HG03575 (cell line): ENCODE measurements at regions not wholly inside any gene's neighbourhood (a gene's known extent, or its start where the extent isn't known, plus 50 kb on each side); places are given as distances from the start of the nearest gene placed in this dataset.
"Not testable (repeated sequence)": the region's sequence is repeated elsewhere in the genome, so short reads cannot be mapped to it uniquely, and the experiment has no call there.

Experiments used
- ATAC-seq: cut with Tn5 transposase; IDR thresholded peaks from one replicate; pipeline ENCODE4 v1.9.1; 2021; ENCODE audit not compliant: unreplicated experiment, insufficient number of reproducible peaks, low FRiP score; ENCODE audit errors: extremely low read depth

- ATAC-seq = no peak
These were observed 415.1 kb upstream of the ADAMTSL1 start for GRCh38 chr9:18058564-18059442.

- ATAC-seq = no peak
These were observed 414.5 kb upstream of the ADAMTSL1 start for GRCh38 chr9:18059447-18059846.

DNA sequence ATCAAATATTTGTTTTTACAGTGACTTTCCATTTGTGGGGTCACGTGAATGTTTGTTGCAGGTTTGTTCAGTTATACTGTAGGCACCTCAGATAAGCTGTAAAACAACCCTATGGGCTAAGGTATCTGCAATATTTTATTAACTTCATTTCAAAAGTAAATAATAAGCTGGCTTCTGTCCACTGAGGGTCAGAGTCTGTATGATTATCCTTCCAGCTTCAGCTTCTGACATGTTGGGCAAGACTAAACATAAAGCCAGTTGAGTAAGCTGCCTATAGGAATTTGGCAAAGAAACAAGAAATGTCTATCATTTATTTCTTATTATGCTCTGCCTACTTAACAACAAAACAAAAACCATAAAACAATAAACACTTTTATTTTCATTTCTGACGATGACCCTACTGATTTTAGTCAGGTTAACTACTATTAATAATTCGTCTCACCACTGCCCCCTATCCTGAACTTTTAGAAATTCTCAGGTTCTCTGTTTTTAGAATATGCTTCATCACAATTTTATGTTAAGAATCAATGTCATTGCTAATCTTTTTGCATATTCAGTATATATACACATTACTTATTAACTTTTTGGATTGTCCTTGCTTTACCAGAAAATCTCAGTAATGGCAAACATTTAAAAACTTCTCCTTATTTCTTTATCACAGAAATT lies 413.6 kb upstream of the ADAMTSL1 start:
- ATAC-seq = no peak

GRCh38 chr9:18061332-18061731 lies 412.6 kb upstream of the ADAMTSL1 start:
- no peak for ATAC-seq

DNA sequence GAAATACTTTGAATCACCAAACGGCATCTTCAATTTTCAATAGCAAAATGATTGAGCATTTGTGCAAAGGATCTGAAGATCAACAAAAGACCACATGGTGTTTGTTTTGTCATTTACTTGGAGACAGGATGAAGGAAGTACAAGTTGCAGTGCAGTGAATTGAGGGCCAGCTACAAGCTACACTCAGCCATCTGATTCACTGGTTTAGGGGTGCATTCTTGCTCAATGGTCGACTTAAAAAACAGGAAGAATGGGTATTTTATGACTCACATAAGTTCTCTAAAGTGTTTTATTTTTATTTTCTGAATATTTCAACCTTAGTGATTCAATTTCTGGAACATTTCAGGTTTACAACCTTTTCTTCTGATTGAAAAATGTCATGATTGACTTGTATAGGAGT lies 412.1 kb upstream of the ADAMTSL1 start:
- ATAC-seq = no peak

- ATAC-seq = no peak
These were observed 410.0 kb upstream of the ADAMTSL1 start for GRCh38 chr9:18063856-18064390.

DNA sequence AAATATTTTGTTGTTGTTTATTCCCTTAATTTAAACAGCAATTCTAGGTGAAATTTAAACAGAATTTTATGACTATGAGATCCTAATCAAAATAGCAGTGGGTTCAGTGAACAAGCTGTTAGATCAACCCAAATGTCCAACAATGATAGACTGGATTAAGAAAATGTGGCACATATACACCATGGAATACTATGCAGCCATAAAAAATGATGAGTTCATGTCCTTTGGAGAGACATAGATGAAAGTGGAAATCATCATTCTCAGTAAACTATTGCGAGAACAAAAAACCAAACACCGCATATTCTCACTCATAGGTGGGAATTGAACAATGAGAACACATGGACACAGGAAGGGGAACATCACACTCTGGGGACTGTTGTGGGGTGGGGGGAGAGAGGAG lies 407.3 kb upstream of the ADAMTSL1 start:
- ATAC-seq = not testable (repeated sequence)

DNA sequence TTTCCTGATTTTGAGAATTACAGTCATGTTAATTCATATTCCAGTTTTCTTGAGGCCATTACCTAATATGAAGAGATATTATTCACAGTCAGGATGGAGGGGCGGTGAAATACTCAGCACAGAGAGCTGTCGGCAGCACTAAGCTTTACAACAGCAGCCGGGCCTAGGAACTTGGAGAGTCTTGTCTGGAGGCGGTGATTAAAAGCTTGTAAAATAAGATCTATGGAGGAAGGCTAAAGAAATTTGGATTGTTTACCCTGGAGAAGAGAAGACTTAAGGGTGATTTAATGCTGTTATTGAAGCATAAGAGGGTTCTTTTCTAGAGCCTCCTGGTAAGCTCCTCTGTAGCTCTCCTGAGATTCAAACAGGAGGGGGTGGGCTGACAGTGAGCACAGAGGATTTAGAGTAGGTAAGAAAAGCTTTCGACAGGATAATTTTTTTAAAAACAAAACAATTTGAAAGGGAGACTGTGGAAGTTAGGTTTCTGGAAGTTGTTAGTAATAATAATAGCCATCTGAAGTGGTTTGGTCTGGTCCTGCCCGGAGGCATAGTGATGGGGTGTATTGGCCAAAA lies 406.3 kb upstream of the ADAMTSL1 start:
- no peak for ATAC-seq

- ATAC-seq = no peak
These were observed 405.1 kb upstream of the ADAMTSL1 start for GRCh38 chr9:18068900-18069299.

DNA sequence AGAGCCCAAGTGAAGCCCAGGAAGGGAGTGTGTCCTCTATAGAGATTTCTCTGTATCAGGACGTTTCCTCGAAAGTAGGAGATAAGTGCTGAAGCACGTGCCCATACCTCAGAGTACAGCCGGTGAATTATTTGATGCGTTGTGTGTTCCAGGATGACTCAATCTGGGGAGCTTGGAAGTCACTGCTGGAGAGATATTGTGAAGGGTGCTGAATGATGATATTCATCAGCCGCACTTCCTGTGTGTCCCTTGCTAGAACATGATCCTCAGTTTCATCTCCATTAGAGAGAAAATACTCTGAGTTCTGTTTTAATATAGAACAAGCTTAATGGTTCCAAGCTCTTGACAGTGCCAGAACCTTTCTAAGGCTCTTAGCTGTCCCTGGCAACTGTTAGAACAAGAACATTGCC lies 402.3 kb upstream of the ADAMTSL1 start:
- no peak for ATAC-seq

DNA sequence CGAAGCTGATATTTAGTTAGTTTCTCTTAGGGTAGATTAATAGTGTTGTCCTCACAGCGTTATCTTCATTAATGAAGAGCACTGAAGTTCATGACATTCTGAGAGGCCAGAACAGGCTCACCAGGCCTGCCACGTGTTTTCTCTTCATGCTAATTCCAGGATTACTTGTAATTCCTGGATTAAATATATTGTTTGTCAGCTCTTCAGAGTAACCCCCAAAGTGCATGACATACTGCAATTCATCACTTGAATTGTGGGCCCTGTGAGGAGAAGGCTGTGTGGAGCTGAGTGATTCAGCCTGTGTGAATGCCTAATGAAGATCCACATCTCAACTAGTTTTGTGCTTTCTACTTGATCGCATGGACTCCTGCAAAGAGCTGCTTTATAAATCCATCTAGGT lies 401.0 kb upstream of the ADAMTSL1 start:
- ATAC-seq = no peak

DNA sequence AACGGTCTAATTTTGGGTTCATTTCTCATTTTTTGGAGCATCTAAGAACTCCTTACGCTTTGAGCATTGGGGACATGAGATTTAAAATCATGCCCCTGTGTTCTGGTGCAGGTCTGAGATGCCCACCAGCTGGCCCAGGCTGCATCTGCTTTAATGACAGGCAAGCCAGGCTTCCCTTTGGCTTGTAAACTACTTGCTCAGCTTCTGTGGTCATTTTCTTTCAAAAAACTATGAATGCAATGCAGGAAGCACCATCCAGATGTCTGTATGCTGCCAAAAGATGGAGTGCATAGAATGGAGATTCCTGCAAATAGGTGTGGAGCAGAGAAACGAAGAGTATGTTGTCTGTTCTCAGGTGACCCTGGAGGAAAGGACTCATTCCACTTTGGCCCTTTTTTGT lies 399.9 kb upstream of the ADAMTSL1 start:
- no peak for ATAC-seq

GRCh38 chr9:18075253-18075952 lies 398.6 kb upstream of the ADAMTSL1 start:
- no peak for ATAC-seq

DNA sequence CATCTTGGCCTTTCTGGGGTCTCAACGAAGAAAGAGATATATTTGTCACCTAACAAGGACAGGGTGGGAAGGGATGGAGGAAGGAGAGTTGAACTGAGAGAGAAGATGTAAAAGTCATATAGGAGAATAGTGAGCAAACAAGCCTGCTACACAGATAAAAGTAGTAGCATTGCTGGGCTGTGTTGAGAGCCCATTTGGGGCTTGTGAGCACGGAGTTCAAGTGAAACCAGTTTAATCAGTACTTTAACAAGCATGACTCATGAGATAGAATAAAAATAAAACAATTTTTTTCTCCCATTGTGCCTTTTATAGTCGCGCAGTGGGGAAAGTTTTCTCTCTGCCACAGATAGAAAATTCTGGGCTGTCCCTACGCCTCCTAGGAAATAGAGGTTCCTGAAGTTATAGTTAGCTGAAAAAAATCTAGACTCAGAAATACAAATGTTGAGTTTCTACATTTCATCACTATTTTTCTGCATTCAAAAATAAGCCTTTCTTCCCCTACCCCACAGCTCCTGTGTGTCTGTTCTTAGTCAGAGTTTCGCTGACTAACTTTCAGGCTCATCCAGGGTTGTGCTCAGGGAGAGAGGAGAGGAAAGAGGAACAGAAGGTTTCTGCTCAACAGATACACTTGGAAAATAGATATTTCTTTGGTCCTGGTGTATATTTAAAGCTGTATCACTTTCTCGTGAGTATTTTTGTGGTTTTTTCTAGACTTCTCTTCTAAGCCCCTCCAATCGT lies 395.8 kb upstream of the ADAMTSL1 start:
- ATAC-seq = no peak

GRCh38 chr9:18092138-18092537 lies 381.8 kb upstream of the ADAMTSL1 start:
- no peak for ATAC-seq

DNA sequence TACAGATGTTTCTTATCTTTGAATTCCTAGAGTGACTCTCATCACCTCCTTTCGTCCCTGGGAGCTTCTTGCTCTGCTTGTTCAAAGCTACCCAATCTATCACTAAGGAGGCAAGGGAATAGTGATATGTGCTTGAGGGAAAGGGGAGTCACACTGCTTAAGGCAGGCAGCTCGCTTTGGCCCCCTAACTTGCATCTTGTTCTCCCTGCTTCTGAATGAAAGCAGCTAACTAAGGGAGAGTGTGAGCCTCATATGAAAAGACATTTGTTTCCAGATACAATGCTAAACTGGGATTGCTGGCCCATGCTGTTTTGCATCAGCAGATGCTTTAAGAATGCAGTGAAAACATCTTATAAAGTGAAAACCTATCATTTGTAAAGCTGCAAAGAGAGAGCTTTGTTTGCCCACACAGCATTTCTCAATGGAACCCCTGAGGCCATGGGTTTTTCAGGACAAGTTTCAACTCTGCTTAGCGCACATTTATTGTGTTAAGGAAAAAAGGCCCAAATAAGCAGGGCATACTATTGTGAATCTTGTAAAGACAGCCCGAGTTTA lies 367.9 kb upstream of the ADAMTSL1 start:
- ATAC-seq = no peak

GRCh38 chr9:18109675-18110074 lies 364.3 kb upstream of the ADAMTSL1 start:
- ATAC-seq = no peak

DNA sequence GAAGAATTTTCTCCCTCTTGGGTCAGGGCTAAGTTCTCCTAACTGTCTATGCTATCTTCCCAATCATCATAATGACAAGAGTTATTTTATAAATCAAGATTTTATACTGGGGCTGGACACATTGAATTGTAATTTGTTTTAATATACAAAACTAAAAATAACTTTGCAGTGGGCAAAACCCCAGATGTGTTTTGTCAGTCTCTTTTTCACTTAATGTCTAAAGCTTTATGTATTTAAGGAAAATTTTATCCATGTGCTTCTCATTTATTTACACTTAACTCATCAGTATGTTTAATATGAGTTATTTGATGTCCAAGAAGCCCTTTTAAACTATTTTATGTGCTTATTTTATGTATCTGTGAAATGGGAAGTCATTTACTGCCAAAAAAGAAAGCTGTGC lies 362.8 kb upstream of the ADAMTSL1 start:
- ATAC-seq = no peak
